ENCODE measurements at regions not wholly inside any gene's neighbourhood (a gene's known extent, or its start where the extent isn't known, plus 50 kb on each side); places are given as distances from the start of the nearest gene placed in this dataset.
"Not testable (repeated sequence)": the region's sequence is repeated elsewhere in the genome, so short reads cannot be mapped to it uniquely, and the experiment has no call there.

GRCh38 chr2:72003796-72004195 lies 143.9 kb downstream of the CYP26B1 start:
- no peak for DNase-seq

GRCh38 chr2:72003124-72003523 lies 144.5 kb downstream of the CYP26B1 start:
- DNase-seq, result no peak

GRCh38 chr2:72001937-72002690 lies 145.5 kb downstream of the CYP26B1 start:
- DNase-seq, result no peak

- DNase-seq, result no peak
These were observed 147.6 kb downstream of the CYP26B1 start for GRCh38 chr2:72000110-72000509.

- DNase-seq, result no peak
These were observed 148.1 kb downstream of the CYP26B1 start for GRCh38 chr2:71999580-71999979.

- DNase-seq, result no peak
These were observed 149.8 kb downstream of the CYP26B1 start for GRCh38 chr2:71997843-71998242.

GRCh38 chr2:71995067-71995665 lies 152.5 kb downstream of the CYP26B1 start:
- DNase-seq, result no peak

GRCh38 chr2:71992036-71992435 lies 155.6 kb downstream of the CYP26B1 start:
- DNase-seq, result no peak

GRCh38 chr2:71991397-71991796 lies 156.3 kb downstream of the CYP26B1 start:
- DNase-seq, result no peak

- DNase-seq, result no peak
These were observed 156.8 kb downstream of the CYP26B1 start for GRCh38 chr2:71990826-71991225.

GRCh38 chr2:71990122-71990521 lies 157.5 kb downstream of the CYP26B1 start:
- no peak for DNase-seq

GRCh38 chr2:71989671-71990070 lies 158.0 kb downstream of the CYP26B1 start:
- DNase-seq, result no peak

GRCh38 chr2:71988170-71988569 lies 159.5 kb downstream of the CYP26B1 start:
- no peak for DNase-seq

- no peak for DNase-seq
These were observed 171.0 kb downstream of the CYP26B1 start for GRCh38 chr2:71976685-71977084.

GRCh38 chr2:71974846-71975245 lies 172.8 kb downstream of the CYP26B1 start:
- no peak for DNase-seq

GRCh38 chr2:71971493-71971892 lies 176.2 kb downstream of the CYP26B1 start:
- DNase-seq, result no peak

- DNase-seq, result no peak
These were observed 182.1 kb downstream of the CYP26B1 start for GRCh38 chr2:71965530-71965929.

- no peak for DNase-seq
These were observed 184.6 kb downstream of the CYP26B1 start for GRCh38 chr2:71962911-71963694.

- DNase-seq, result no peak
These were observed 185.3 kb downstream of the CYP26B1 start for GRCh38 chr2:71962350-71962749.

GRCh38 chr2:71961289-71962027 lies 186.2 kb downstream of the CYP26B1 start:
- DNase-seq, result no peak

GRCh38 chr2:71959494-71959893 lies 188.2 kb downstream of the CYP26B1 start:
- no peak for DNase-seq

GRCh38 chr2:71958426-71958825 lies 189.2 kb downstream of the CYP26B1 start:
- DNase-seq, result not testable (repeated sequence)

- no peak for DNase-seq
These were observed 195.0 kb downstream of the CYP26B1 start for GRCh38 chr2:71952572-71953188.

Measured in NCI-H2227 treated with DMSO at 0.1 percent for 48 hours (cell line).